HFFc6 (cell line): ENCODE measurements at regions not wholly inside any gene's neighbourhood (a gene's known extent, or its start where the extent isn't known, plus 50 kb on each side); places are given as distances from the start of the nearest gene placed in this dataset.

Experiments used
- DNase-seq: peaks from one replicate; pipeline ENCODE4 v3.0.0-alpha.2; 2018
- H3K27ac Mint-ChIP-seq: 2 replicates; pipeline ENCODE4 v1.8.0; 2020; ENCODE audit warnings: mild to moderate bottlenecking, mixed read lengths
- H3K27me3 Mint-ChIP-seq: 2 replicates; pipeline ENCODE4 v1.8.0; 2021; ENCODE audit warnings: mild to moderate bottlenecking, moderate library complexity, mixed read lengths; ENCODE audit not compliant: insufficient read depth
- H3K36me3 Mint-ChIP-seq: 2 replicates; pipeline ENCODE4 v1.8.0; 2021; ENCODE audit warnings: low read depth, mixed read lengths
- H3K4me1 Mint-ChIP-seq: 2 replicates; pipeline ENCODE4 v1.8.0; 2020; ENCODE audit warnings: low read depth, mixed read lengths
- H3K4me3 Mint-ChIP-seq: 2 replicates; pipeline ENCODE4 v1.8.0; 2020; ENCODE audit warnings: mild to moderate bottlenecking, moderate library complexity, mixed read lengths
- H3K9me3 Mint-ChIP-seq: 2 replicates; pipeline ENCODE4 v1.8.0; 2020; ENCODE audit warnings: mild to moderate bottlenecking, mixed read lengths
- CTCF ChIP-seq: fragments of 200-600 bp; sonication (generic); IDR thresholded peaks from 2 replicates; pipeline ENCODE4 v1.5.0; 2021; ENCODE audit warnings: antibody characterized with exemption, mild to moderate bottlenecking

GRCh38 chr19:29267701-29268100, 54.8 kb upstream of the UQCRFS1 start:
- Mint-ChIP-seq H3K4me3 (no peak overlapping the region), H3K4me1 (no peaks in the 10 kb centered on the region), H3K27me3 (peaks cover 7% of the 10 kb centered on the region), H3K36me3 (no peaks in the 10 kb centered on the region), H3K9me3 (no peaks in the 10 kb centered on the region), H3K27ac (no peak overlapping the region)
- no peak for TF ChIP-seq CTCF
- no peak for DNase-seq

- Mint-ChIP-seq H3K36me3 (no peaks in the 10 kb centered on the region), H3K4me3 (no peak overlapping the region), H3K9me3 (no peaks in the 10 kb centered on the region), H3K27ac (no peak overlapping the region), H3K4me1 (no peaks in the 10 kb centered on the region), H3K27me3 (peaks cover 10% of the 10 kb centered on the region)
- no peak for DNase-seq
- no peak for TF ChIP-seq CTCF
Measured at GRCh38 chr19:29268103-29268502, 55.2 kb upstream of the UQCRFS1 start.

- no peaks in the 10 kb centered on the region for H3K36me3 Mint-ChIP-seq
Measured at GRCh38 chr19:29268721-29269393, 55.9 kb upstream of the UQCRFS1 start.

GRCh38 chr19:29269641-29270040, 56.7 kb upstream of the UQCRFS1 start:
- Mint-ChIP-seq H3K27me3 (peaks cover 11% of the 10 kb centered on the region), H3K36me3 (no peaks in the 10 kb centered on the region), H3K9me3 (peaks cover 5% of the 10 kb centered on the region; the same call in 1 of the 2 replicates), H3K4me3 (no peak overlapping the region), H3K4me1 (no peaks in the 10 kb centered on the region), H3K27ac (no peak overlapping the region)
- DNase-seq = no peak
- no peak for TF ChIP-seq CTCF

More at GRCh38 chr19:29268721-29269393, 55.9 kb upstream of the UQCRFS1 start:
- DNase-seq = no peak
- no peaks in the 10 kb centered on the region for H3K4me1 Mint-ChIP-seq
- H3K27ac Mint-ChIP-seq = no peak overlapping the region
- peaks cover 3% of the 10 kb centered on the region; the same call in 1 of the 2 replicates for H3K9me3 Mint-ChIP-seq
- no peak overlapping the region for H3K4me3 Mint-ChIP-seq
- TF ChIP-seq CTCF = no peak
- H3K27me3 Mint-ChIP-seq = peaks cover 11% of the 10 kb centered on the region

GRCh38 chr19:29271341-29271740, 58.4 kb upstream of the UQCRFS1 start:
- Mint-ChIP-seq H3K4me3 (no peak overlapping the region), H3K36me3 (no peaks in the 10 kb centered on the region), H3K4me1 (no peaks in the 10 kb centered on the region), H3K27ac (no peak overlapping the region), H3K9me3 (peaks cover 5% of the 10 kb centered on the region; the same call in 1 of the 2 replicates), H3K27me3 (peaks cover 11% of the 10 kb centered on the region)
- TF ChIP-seq CTCF = no peak
- DNase-seq = no peak
